ENCODE measurements at regions not wholly inside any gene's neighbourhood (a gene's known extent, or its start where the extent isn't known, plus 50 kb on each side); places are given as distances from the start of the nearest gene placed in this dataset.

DNA sequence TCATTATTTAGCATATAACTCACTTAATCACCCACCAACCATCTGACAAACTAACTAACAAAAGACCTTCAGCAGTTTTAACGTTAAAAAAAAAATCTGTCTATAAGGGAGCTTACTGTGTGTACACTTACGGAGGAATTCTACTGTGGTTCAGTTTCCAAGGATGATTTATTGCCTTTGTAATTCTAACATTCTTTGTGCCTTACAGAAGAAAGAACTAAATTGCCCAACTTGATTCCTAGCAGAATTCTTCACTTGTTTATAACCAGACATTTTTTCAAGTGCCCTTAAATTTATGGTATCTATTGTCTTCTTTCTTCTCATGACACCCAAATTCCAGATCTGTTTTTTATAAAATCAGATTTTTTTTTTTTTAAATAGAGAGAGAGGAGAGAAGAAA lies 119.7 kb upstream of the IGSF10 start:
- TF ChIP-seq, protein P1, sequence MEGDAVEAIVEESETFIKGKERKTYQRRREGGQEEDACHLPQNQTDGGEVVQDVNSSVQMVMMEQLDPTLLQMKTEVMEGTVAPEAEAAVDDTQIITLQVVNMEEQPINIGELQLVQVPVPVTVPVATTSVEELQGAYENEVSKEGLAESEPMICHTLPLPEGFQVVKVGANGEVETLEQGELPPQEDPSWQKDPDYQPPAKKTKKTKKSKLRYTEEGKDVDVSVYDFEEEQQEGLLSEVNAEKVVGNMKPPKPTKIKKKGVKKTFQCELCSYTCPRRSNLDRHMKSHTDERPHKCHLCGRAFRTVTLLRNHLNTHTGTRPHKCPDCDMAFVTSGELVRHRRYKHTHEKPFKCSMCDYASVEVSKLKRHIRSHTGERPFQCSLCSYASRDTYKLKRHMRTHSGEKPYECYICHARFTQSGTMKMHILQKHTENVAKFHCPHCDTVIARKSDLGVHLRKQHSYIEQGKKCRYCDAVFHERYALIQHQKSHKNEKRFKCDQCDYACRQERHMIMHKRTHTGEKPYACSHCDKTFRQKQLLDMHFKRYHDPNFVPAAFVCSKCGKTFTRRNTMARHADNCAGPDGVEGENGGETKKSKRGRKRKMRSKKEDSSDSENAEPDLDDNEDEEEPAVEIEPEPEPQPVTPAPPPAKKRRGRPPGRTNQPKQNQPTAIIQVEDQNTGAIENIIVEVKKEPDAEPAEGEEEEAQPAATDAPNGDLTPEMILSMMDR (IDR thresholded peaks at IDR 0.05) = no peak
- TF ChIP-seq POLR2A (IDR thresholded peaks at IDR 0.05) = no peak
